ENCODE measurements at regions not wholly inside any gene's neighbourhood (a gene's known extent, or its start where the extent isn't known, plus 50 kb on each side); places are given as distances from the start of the nearest gene placed in this dataset.

DNA sequence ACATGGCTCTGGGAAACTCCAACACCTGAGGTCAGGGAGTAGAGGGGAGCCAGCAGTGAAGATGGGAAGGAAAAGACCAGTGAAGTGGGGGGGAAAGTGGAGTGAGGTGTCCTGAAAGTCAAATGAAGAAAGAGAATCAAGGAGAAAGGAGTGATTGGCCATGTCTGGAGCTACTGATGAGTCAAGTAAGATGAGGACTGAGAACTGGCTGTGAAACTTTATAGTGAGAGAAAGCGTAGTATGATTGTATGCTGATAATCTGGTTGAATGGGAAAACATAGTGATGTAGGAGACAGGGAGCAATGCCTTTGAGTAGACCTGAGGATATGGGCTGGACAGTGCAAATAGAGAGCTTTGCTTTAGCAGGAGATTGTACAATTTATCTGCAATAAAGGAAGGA lies 183.6 kb upstream of the GMDS start:
- H3K27ac ChIP-seq, result no peak overlapping the region
- TF ChIP-seq POLR2AphosphoS5 (IDR thresholded peaks at IDR 0.05; ENCODE audit: borderline replicate concordance, low read depth, low read length) (no peak), EZH2 (IDR thresholded peaks at IDR 0.05) (no peak), FOXP2 (optimal IDR thresholded peaks at IDR 0.05; ENCODE audit: control extremely low read depth, extremely low read length, insufficient read depth) (no peak)
- H3K9ac ChIP-seq (ENCODE audit: insufficient read length), result no peak overlapping the region
- no peaks in the 10 kb centered on the region for H3K9me3 ChIP-seq (ENCODE audit: low read depth, low read length)
- no peak for DNase-seq (ENCODE audit: low read depth, low spot score)
- H3K4me3 ChIP-seq, result no peak overlapping the region
- H3K36me3 ChIP-seq (ENCODE audit: insufficient read depth, low read length), result no peaks in the 10 kb centered on the region

DNA sequence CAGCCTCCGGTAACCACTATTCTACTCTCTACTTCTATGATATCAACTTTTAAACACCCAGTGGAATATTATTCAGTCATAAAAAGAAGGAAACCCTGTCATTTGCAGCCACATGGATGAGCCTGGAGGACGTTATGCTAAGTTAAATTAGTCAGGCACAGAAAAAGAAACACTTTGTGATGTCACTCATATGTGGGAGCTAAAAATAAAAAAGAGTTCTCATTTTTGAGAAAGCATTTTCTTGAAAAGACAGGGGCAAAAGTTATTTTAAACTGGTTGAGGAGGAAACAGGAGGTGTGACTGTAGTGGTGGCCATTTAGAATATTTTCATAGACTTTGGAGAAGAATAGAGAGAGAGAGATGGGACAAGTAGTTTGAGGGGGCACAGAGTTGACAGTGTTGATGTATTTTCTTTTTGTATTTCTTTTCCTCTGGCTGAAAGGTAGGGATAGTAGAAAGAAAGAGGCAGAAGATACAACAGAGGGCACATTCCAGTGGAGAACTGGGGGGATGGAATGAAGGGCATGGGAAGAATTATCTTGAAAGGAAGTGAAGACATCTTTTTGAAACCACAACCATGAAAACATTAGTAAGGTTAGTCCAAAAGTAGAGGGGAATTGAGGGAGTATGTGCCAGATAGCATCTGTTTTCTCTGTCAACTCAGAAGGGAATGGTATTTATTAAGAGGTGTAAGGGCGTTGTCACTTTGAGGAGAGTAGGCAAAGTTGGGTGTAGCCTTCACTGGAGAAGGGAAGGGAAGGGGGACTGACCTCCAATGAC lies 181.3 kb upstream of the GMDS start:
- no peak overlapping the region for H3K27ac ChIP-seq
- TF ChIP-seq FOXP2 (optimal IDR thresholded peaks at IDR 0.05; ENCODE audit: control extremely low read depth, extremely low read length, insufficient read depth) (no peak), EZH2 (IDR thresholded peaks at IDR 0.05) (no peak), POLR2AphosphoS5 (IDR thresholded peaks at IDR 0.05; ENCODE audit: borderline replicate concordance, low read depth, low read length) (no peak)
- no peak for DNase-seq (ENCODE audit: low read depth, low spot score)

DNA sequence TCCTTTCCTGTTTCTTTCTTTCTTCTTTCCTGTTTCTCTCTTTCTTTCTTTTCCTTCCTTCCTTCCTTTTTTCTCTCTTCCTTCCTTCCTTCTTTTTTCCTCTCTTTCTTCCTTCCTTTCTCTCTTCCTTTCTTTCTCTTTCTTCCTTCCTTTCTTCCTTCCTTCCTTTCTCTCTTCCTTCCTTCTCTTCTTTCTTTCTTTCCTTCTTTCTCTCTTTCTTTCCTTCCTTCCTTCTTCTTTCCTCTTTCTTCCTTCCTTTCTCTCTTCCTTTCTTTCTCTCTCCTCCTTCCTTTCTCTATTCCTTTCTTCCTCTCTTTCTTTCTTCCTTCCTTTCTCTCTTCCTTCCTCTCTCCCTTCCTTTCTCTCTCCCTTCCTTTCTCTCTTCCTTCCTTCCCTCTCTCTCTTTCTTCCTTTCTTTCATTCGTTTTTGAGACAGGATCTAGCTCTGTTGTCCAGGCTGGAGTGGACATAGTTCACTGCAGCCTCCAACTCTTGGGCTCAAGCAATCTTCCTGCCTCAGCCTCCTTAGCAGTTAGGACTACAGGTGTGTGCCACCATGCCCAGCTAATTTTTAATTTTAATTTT lies 170.8 kb upstream of the GMDS start:
- Histone ChIP-seq H3K27ac (no peak overlapping the region), H3K36me3 (ENCODE audit: insufficient read depth, low read length) (no peaks in the 10 kb centered on the region), H3K9me3 (ENCODE audit: low read depth, low read length) (no peaks in the 10 kb centered on the region), H3K4me3 (no peak overlapping the region), H3K9ac (ENCODE audit: insufficient read length) (no peak overlapping the region)
- TF ChIP-seq POLR2AphosphoS5 (IDR thresholded peaks at IDR 0.05; ENCODE audit: borderline replicate concordance, low read depth, low read length), result no peak
- TF ChIP-seq EZH2 (IDR thresholded peaks at IDR 0.05), result no peak
- TF ChIP-seq FOXP2 (optimal IDR thresholded peaks at IDR 0.05; ENCODE audit: control extremely low read depth, extremely low read length, insufficient read depth), result no peak
- no peak for DNase-seq (ENCODE audit: low read depth, low spot score)

More for the DNA sequence above, 181.3 kb upstream of the GMDS start:
- Histone ChIP-seq H3K36me3 (ENCODE audit: insufficient read depth, low read length) (no peaks in the 10 kb centered on the region), H3K9me3 (ENCODE audit: low read depth, low read length) (no peaks in the 10 kb centered on the region), H3K4me3 (no peak overlapping the region), H3K9ac (ENCODE audit: insufficient read length) (no peak overlapping the region)

DNA sequence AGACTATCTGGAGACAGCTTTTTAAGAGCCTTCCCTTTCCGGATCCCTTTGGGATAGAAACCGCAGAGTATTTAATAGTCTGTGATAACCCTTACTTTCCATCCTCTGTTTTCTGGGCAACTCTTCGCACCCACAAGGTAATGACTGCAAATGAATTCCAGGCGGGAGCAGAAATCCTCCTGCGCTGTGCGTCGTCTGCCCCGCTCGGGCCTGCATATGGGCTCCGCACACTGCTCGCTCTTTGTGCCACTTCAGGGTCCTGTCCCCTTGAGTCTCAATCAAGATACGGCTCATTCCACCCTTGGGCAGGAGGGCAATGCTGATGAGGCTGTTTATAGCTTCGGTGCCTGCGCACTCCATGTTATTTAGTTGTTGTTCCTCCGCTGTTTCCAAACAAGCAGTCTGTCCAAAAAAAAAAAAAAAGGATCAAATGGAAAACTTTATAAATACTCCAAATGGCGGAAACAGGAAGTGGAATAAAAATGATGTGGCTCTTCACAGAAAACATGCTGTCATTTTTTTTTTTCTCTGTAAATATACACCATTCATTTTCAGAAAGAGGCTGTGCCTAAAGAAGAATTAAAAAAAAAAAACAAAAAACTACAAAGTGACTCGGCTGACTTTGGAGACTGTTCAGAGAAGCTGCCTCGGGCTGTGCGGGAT lies 169.6 kb upstream of the GMDS start:
- no peak overlapping the region for H3K27ac ChIP-seq
- H3K36me3 ChIP-seq (ENCODE audit: insufficient read depth, low read length), result no peaks in the 10 kb centered on the region
- H3K4me3 ChIP-seq, result no peak overlapping the region
- H3K9me3 ChIP-seq (ENCODE audit: low read depth, low read length), result no peaks in the 10 kb centered on the region
- no peak for DNase-seq (ENCODE audit: low read depth, low spot score)
- TF ChIP-seq FOXP2 (optimal IDR thresholded peaks at IDR 0.05; ENCODE audit: control extremely low read depth, extremely low read length, insufficient read depth), result no peak
- TF ChIP-seq EZH2 (IDR thresholded peaks at IDR 0.05), result no peak
- TF ChIP-seq POLR2AphosphoS5 (IDR thresholded peaks at IDR 0.05; ENCODE audit: borderline replicate concordance, low read depth, low read length), result no peak
- H3K9ac ChIP-seq (ENCODE audit: insufficient read length), result no peak overlapping the region

DNA sequence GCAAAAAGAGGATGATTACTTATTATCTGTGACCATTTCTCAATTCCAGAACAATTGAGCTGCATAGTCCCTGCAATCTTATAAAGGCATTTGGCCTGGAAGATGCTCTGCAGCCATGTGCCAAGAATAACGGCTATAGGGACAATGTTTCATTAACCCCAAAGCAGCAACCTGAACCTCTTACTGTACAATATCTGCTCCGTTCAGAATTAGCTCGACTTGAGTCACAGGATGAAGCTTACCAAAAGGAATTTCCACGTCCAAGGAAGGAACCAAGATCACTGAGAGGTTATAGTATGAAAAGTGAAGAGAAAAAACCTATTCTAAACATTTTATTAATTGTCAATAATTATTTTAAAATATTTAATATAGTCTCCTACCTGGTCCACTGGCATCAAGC lies 167.3 kb upstream of the GMDS start:
- Histone ChIP-seq H3K9me3 (ENCODE audit: low read depth, low read length) (no peaks in the 10 kb centered on the region), H3K36me3 (ENCODE audit: insufficient read depth, low read length) (no peaks in the 10 kb centered on the region), H3K27ac (no peak overlapping the region), H3K9ac (ENCODE audit: insufficient read length) (no peak overlapping the region), H3K4me3 (no peak overlapping the region)
- no peak for DNase-seq (ENCODE audit: low read depth, low spot score)
- TF ChIP-seq EZH2 (IDR thresholded peaks at IDR 0.05), result no peak
- no peak for TF ChIP-seq POLR2AphosphoS5 (IDR thresholded peaks at IDR 0.05; ENCODE audit: borderline replicate concordance, low read depth, low read length)
- TF ChIP-seq FOXP2 (optimal IDR thresholded peaks at IDR 0.05; ENCODE audit: control extremely low read depth, extremely low read length, insufficient read depth), result no peak

DNA sequence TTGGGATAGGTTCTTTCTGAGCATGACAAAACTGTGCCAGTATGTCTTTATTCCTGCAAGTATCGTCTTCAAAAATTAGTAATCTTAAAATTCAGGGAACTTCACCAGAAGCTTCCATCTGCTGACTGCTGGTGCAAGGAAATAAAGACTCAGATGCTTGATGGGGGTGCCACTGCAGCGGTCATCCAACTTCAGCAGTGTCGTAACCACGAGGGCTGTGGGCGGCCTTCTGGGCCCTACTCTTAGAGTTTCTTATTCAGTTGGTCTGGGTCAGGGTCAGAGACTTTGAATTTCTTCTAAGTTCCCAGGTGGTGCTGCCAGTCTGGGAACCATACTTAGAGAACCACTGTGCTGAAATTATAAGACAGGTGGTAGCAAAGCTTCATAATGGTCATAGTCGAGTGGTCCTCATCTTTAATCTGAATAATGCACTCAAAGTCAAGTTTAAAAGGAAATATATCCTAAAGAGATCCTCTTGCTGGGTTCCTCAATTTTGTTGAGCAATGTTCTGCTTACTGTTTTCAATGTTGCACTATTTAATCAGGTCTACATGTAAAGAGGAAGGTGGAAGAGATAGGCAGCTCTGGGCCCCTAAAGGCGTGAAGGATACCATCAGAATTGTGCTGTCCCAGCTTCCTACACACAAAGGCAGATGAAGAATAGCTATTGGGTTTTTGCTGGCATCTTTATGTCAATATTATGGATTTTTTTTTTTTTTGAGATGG lies 165.4 kb upstream of the GMDS start:
- Histone ChIP-seq H3K9ac (ENCODE audit: insufficient read length) (no peak overlapping the region), H3K4me3 (no peak overlapping the region), H3K9me3 (ENCODE audit: low read depth, low read length) (no peaks in the 10 kb centered on the region), H3K27ac (no peak overlapping the region), H3K36me3 (ENCODE audit: insufficient read depth, low read length) (no peaks in the 10 kb centered on the region)
- no peak for DNase-seq (ENCODE audit: low read depth, low spot score)
- TF ChIP-seq POLR2AphosphoS5 (IDR thresholded peaks at IDR 0.05; ENCODE audit: borderline replicate concordance, low read depth, low read length) (no peak), EZH2 (IDR thresholded peaks at IDR 0.05) (no peak)

DNA sequence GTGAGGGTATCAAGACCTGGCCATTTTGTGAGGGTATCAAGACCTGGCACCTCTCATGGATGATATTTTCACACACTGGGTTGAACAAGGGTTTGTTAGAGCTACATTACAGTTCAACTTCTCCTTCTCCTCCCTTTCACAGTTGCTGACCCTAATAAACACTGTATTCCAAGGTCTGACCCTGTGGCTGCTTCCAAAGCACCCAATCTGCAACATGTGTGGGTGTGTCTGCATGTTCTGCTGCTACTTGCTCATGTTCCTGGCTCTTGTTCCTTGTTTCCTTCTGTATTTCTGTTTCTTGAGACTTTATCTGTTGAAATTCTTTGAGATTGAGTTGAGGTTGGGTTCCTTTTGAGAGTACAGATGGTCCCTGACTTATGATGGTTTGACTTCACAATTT lies 162.1 kb upstream of the GMDS start:
- Histone ChIP-seq H3K9ac (ENCODE audit: insufficient read length) (no peak overlapping the region), H3K4me3 (no peak overlapping the region), H3K36me3 (ENCODE audit: insufficient read depth, low read length) (no peaks in the 10 kb centered on the region), H3K27ac (no peak overlapping the region), H3K9me3 (ENCODE audit: low read depth, low read length) (no peaks in the 10 kb centered on the region)
- DNase-seq (ENCODE audit: low read depth, low spot score), result no peak
- TF ChIP-seq EZH2 (IDR thresholded peaks at IDR 0.05) (no peak), POLR2AphosphoS5 (IDR thresholded peaks at IDR 0.05; ENCODE audit: borderline replicate concordance, low read depth, low read length) (no peak), FOXP2 (optimal IDR thresholded peaks at IDR 0.05; ENCODE audit: control extremely low read depth, extremely low read length, insufficient read depth) (no peak)
